GM12891 (cell line): ENCODE measurements at regions not wholly inside any gene's neighbourhood (a gene's known extent, or its start where the extent isn't known, plus 50 kb on each side); places are given as distances from the start of the nearest gene placed in this dataset.

Source experiments
- DNase-seq: peaks from one replicate; pipeline ENCODE4 v3.0.0; 2011; ENCODE audit warnings: low spot score; ENCODE audit not compliant: insufficient read length
- FAIRE-seq: peaks from 2 replicates; lab custom pipeline; 2011; peaks lifted over from hg19 to GRCh38; lab: Jason Lieb, UNC
- PAX5 ChIP-seq: IDR thresholded peaks from 2 replicates; pipeline ENCODE4 v1.6.1; 2011; ENCODE audit warnings: low read length, moderate library complexity, mild to moderate bottlenecking; ENCODE audit not compliant: insufficient read depth, severe bottlenecking
- POLR2A ChIP-seq: IDR thresholded peaks from 2 replicates; pipeline ENCODE4 v1.6.1; 2011; ENCODE audit warnings: low read depth, low read length, control low read depth
- POLR2AphosphoS5 ChIP-seq: IDR thresholded peaks from 2 replicates; pipeline ENCODE4 v1.6.1; 2011; ENCODE audit warnings: low read depth, low read length, control low read depth
- POU2F2 ChIP-seq: IDR thresholded peaks from 2 replicates; pipeline ENCODE4 v1.6.1; 2011; ENCODE audit warnings: low read depth, mild to moderate bottlenecking, control low read depth, low read length, moderate library complexity
- SPI1 ChIP-seq: IDR thresholded peaks from 2 replicates; pipeline ENCODE4 v1.6.1; 2011; ENCODE audit warnings: low read depth, low read length, control low read depth
- TAF1 ChIP-seq: IDR thresholded peaks from 2 replicates; pipeline ENCODE4 v1.6.1; 2011; ENCODE audit warnings: low read depth, low read length, control low read depth

- FAIRE-seq = no peak
- peak; percentile 23; the same call in 1 of the 2 replicates for TF ChIP-seq POU2F2
- TF ChIP-seq SPI1 = peak; percentile 54; the same call in 1 of the 2 replicates
- TF ChIP-seq POLR2AphosphoS5 = no peak
- no peak for TF ChIP-seq POLR2A
Measured at GRCh38 chr14:49193332-49194065, 392.7 kb downstream of the RPS29 start.

DNA sequence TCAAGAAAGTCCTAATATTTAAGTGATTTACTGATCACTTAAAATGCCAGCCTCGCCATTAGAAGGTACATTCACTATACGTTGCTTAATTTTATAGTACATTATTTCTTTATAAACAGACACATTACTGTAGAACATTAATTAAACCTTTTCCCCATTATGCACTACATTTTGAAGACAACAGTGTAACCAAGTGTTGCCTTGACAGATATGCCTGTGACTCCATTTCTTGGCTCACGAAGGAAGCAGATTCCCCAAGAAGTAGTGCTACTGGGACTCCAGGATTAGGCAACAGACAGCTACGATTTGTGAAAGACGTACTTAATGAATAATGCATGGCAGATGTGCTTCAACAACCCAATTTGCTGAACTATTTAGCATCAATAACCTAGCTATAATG lies 394.8 kb downstream of the RPS29 start:
- no peak for FAIRE-seq
- no peak for DNase-seq
- no peak for TF ChIP-seq POLR2A

More at GRCh38 chr14:49193332-49194065, 392.7 kb downstream of the RPS29 start:
- no peak for DNase-seq

- FAIRE-seq (no peak), DNase-seq (no peak)
- no peak for TF ChIP-seq POLR2AphosphoS5
- no peak for TF ChIP-seq PAX5
- TF ChIP-seq TAF1 = no peak
- TF ChIP-seq SPI1 = no peak
- no peak for TF ChIP-seq POU2F2
- no peak for TF ChIP-seq POLR2A
Measured at GRCh38 chr14:49189375-49189774, 396.8 kb downstream of the RPS29 start.

DNA sequence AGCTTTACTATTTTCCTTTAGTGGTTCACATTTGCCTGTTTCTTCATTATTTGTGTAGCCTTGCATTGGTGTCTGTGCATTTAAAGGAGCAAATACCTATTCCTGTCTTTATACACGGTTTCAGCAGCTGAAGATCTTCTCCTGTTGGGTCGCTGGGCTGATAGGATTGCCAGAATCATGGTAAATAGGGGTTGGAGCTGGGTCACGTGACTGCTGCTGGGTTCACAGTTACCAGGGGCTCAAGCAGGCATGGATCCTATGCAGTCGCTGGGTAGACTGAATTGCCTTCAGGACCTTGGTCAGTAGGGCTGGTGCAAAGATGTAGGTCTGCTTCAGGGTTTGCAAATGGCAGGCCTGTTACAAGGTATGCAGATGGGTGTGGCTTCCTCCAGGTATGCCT lies 398.4 kb downstream of the RPS29 start:
- FAIRE-seq (no peak), DNase-seq (no peak)
- no peak for TF ChIP-seq TAF1
- no peak for TF ChIP-seq POU2F2
- TF ChIP-seq PAX5 = no peak
- no peak for TF ChIP-seq POLR2AphosphoS5
- TF ChIP-seq SPI1 = no peak
- no peak for TF ChIP-seq POLR2A

DNA sequence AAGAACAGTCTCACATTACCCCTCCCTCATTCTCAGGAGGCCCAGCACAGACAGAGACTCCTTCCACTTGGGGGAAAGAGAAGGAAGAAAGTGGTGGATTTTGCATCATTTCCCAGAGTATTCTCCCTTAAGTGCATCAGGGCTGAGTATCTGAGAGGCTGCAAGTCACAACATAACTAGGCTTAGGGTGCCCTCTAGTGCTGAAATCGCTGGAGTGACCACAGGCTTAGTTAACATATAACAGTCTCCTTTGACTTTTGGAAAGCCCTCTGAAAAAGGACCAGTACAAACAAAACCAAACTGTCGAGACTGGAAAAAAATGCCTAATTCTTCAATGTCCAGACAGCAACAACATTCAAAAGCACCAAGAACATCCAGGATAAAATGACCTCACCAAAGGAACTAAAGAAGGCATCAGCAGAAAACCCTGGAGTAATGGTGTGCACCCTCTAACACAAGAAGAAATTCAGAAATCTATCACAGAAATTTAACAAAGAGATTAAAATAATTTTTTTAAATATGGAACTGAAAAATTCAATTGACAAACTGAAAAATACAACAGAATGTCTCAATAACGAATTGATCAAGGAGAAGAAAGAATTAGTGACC lies 412.3 kb downstream of the RPS29 start:
- DNase-seq (peak; percentile 6), FAIRE-seq (peak; percentile 84)
- TF ChIP-seq POLR2A (no peak), POU2F2 (no peak)

DNA sequence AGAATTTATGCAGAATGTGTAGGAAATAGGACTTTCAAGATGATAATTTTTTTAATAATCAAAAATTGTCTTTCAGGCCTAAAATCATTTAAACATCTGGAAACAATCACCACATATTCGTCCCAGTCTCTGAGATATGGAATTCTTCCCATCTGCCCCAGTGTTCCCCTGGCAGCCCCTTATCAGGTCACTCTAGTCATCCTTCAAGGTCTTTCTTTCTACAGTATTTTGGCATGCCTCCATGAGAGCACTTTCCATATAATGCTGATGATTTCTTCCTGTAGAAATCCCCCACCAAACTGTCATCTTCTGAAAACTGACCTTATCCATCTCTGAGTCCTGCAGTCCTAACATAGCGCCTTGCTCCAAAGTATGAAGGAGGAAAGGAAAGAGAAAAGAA lies 422.1 kb downstream of the RPS29 start:
- no peak for TF ChIP-seq POU2F2
- no peak for TF ChIP-seq POLR2A
- TF ChIP-seq TAF1 = no peak
- TF ChIP-seq POLR2AphosphoS5 = no peak
- FAIRE-seq (no peak), DNase-seq (no peak)

- no peak for DNase-seq
- TF ChIP-seq PAX5 (no peak), SPI1 (no peak), POU2F2 (no peak), POLR2A (no peak), TAF1 (no peak), POLR2AphosphoS5 (no peak)
- FAIRE-seq = no peak
Measured at GRCh38 chr14:49160983-49161382, 425.2 kb downstream of the RPS29 start.

- no peak for TF ChIP-seq POU2F2
- no peak for TF ChIP-seq SPI1
- no peak for TF ChIP-seq TAF1
- TF ChIP-seq POLR2AphosphoS5 = no peak
- no peak for TF ChIP-seq PAX5
- no peak for TF ChIP-seq POLR2A
- FAIRE-seq = no peak
- DNase-seq = no peak
Measured at GRCh38 chr14:49159081-49159480, 427.1 kb downstream of the RPS29 start.

DNA sequence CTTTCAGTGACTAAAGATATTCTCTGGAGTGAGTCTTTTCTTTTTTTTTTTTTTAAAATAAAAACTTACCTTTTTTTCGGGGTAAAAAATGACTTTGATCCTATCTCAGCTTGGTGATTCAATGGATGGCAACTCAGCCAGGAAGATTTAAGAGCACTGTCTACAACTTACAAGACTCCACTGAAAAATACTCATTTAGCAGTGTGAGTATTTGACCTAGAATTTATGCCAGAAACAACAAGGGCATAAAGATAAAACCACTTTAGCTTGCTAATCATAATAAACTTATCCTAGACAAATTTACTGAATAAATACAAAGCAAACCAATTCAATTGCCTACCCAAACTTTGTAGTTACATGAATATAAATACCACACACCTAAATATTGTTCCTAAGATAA lies 446.6 kb downstream of the RPS29 start:
- DNase-seq = no peak
- FAIRE-seq = no peak
- TF ChIP-seq POLR2A = no peak
- TF ChIP-seq POLR2AphosphoS5 = no peak
- TF ChIP-seq SPI1 = no peak
- TF ChIP-seq TAF1 = no peak
- TF ChIP-seq POU2F2 = no peak
- no peak for TF ChIP-seq PAX5

DNA sequence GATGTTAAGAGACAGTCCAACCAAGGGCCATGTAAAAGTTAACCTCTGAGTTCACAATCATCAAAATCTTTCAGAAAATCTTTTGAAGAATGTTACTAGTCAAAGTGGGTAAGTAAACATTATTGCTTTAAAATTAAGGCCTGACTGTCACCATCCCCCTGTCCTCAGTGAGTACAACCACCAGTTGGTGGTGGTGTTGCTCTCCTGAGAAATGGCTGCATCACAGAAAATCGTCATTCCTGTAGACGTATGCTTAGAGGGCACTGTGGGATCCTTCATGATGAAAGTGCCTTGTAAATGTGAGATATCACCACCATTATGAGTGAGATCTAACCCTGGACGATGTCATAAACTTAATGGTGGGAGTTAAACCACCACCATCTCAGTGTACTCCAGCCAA lies 451.2 kb downstream of the RPS29 start:
- no peak for TF ChIP-seq PAX5
- TF ChIP-seq POLR2AphosphoS5 = no peak
- TF ChIP-seq TAF1 = no peak
- TF ChIP-seq POLR2A = no peak
- TF ChIP-seq POU2F2 = no peak
- TF ChIP-seq SPI1 = no peak
- no peak for DNase-seq
- FAIRE-seq = no peak
